Spinal cord (tissue), 9 donors: ENCODE measurements at regions not wholly inside any gene's neighbourhood (a gene's known extent, or its start where the extent isn't known, plus 50 kb on each side); places are given as distances from the start of the nearest gene placed in this dataset.

Experiments
- DNase-seq, 6 donors: peaks; one replicate each; pipeline versions ENCODE4 v3.0.0 to v3.0.0-alpha.2; 2013 to 2015; ENCODE audit warnings: low spot score in 6 of 6, low read depth in 4 of 6
- H3K27ac ChIP-seq: one replicate; pipeline ENCODE4 v1.5.1; 2013; ENCODE audit warnings: low read depth, low read length, control low read depth
- H3K27me3 ChIP-seq: one replicate; pipeline ENCODE4 v1.6.1; 2013; ENCODE audit warnings: low read length; ENCODE audit not compliant: control insufficient read depth, insufficient read depth
- H3K36me3 ChIP-seq: one replicate; pipeline ENCODE4 v1.6.1; 2013; ENCODE audit warnings: low read length; ENCODE audit not compliant: control insufficient read depth, insufficient read depth
- H3K4me1 ChIP-seq: one replicate; pipeline ENCODE4 v1.6.1; 2013; ENCODE audit warnings: low read length; ENCODE audit not compliant: control insufficient read depth, insufficient read depth
- H3K4me3 ChIP-seq: one replicate; pipeline ENCODE4 v1.5.1; 2013; ENCODE audit warnings: low read depth, low read length, control low read depth
- H3K9me3 ChIP-seq: one replicate; pipeline ENCODE4 v1.6.1; 2013; ENCODE audit warnings: low read length; ENCODE audit not compliant: control insufficient read depth, insufficient read depth
- WGBS: methylation state at CpG from one replicate; pipeline ENCODE4 v1.1.5; 2013; ENCODE audit warnings: missing lambda C conversion rate; ENCODE audit not compliant: insufficient coverage; 5-methylcytosine and 5-hydroxymethylcytosine counted together
- donor health status: healthy.

- H3K9me3 ChIP-seq: no peaks in the 10 kb centered on the region
- no peak overlapping the region for H3K4me3 ChIP-seq
- no peaks in the 10 kb centered on the region for H3K4me1 ChIP-seq
- no peaks in the 10 kb centered on the region for H3K36me3 ChIP-seq
- no peak overlapping the region for H3K27ac ChIP-seq
- DNase-seq: no peak
- no peaks in the 10 kb centered on the region for H3K27me3 ChIP-seq
Measured at GRCh38 chr11:95461858-95462257, 230.9 kb upstream of the SESN3 start.

- 93% methylated on average over 2 of the region's 2 CpGs for WGBS
- DNase-seq: no peak
- H3K27me3 ChIP-seq: no peaks in the 10 kb centered on the region
- no peaks in the 10 kb centered on the region for H3K36me3 ChIP-seq
- no peaks in the 10 kb centered on the region for H3K9me3 ChIP-seq
- no peaks in the 10 kb centered on the region for H3K4me1 ChIP-seq
- no peak overlapping the region for H3K4me3 ChIP-seq
- no peak overlapping the region for H3K27ac ChIP-seq
Measured at GRCh38 chr11:95461348-95461747, 230.3 kb upstream of the SESN3 start.

DNA sequence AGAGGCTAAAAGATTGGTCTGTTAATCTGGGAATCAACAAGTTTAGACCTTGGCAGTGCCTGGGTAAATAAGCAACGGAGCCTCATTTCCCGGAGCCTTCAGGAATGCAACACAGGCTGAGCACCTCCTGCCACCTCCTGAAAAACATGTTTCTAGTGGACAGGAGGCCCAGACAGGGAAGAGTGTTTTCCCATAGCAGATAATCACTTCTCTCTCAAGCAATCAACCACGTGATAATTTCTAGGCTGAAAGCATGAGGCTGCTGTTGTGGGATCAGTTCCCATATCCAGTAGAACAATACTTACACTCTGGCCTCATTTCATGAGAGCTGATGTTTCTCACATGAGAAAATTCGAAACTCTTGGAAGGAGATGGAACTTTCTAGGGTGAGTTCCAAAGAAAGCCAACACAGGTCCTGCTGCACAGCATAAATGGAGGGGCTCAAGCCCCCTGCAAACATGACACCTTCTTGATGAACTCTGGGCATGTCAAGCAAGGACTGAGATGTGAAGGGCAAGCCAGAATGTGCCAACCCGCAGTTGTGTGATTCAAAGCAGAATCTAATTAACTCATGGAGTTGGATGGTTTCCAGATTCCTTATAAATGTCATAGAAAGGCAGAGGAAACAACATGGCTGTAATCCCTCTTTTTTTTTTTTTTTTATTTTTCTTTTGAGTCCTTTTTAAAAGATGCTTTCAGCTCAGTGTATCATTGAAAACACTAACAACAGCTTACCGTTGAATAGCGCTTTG lies 228.5 kb upstream of the SESN3 start:
- H3K27ac ChIP-seq: peak overlapping the region; percentile 81

GRCh38 chr11:95456714-95457491 lies 225.9 kb upstream of the SESN3 start:
- Histone ChIP-seq H3K4me1 (peaks cover 9% of the 10 kb centered on the region), H3K4me3 (no peak overlapping the region), H3K27me3 (no peaks in the 10 kb centered on the region), H3K36me3 (no peaks in the 10 kb centered on the region), H3K27ac (no peak overlapping the region), H3K9me3 (no peaks in the 10 kb centered on the region)
- no peak for DNase-seq
- whole genome bisulfite sequencing: 94% methylated on average over 6 of the region's 7 CpGs

More for the DNA sequence above, 228.5 kb upstream of the SESN3 start:
- no peaks in the 10 kb centered on the region for H3K36me3 ChIP-seq
- no peak overlapping the region for H3K4me3 ChIP-seq
- 24% methylated on average over 3 of the region's 7 CpGs for WGBS
- no peaks in the 10 kb centered on the region for H3K4me1 ChIP-seq
- H3K27me3 ChIP-seq: no peaks in the 10 kb centered on the region
- H3K9me3 ChIP-seq: no peaks in the 10 kb centered on the region
- DNase-seq: peak in 4 of 6 donors; percentile 7 to 77 (median 49)

GRCh38 chr11:95455228-95455970 lies 224.4 kb upstream of the SESN3 start:
- H3K4me3 ChIP-seq: no peak overlapping the region
- H3K36me3 ChIP-seq: no peaks in the 10 kb centered on the region
- H3K9me3 ChIP-seq: no peaks in the 10 kb centered on the region
- no peak for DNase-seq
- H3K4me1 ChIP-seq: peaks cover 9% of the 10 kb centered on the region
- WGBS: 96% methylated on average over 2 of the region's 6 CpGs
- H3K27me3 ChIP-seq: no peaks in the 10 kb centered on the region
- H3K27ac ChIP-seq: no peak overlapping the region

- peak in 2 of 6 donors; percentile 51 to 64 for DNase-seq
- 66% methylated on average over 7 of the region's 7 CpGs for WGBS
- no peaks in the 10 kb centered on the region for H3K36me3 ChIP-seq
- H3K4me1 ChIP-seq: peaks cover 9% of the 10 kb centered on the region
- H3K4me3 ChIP-seq: no peak overlapping the region
- H3K27me3 ChIP-seq: no peaks in the 10 kb centered on the region
- no peak overlapping the region for H3K27ac ChIP-seq
- no peaks in the 10 kb centered on the region for H3K9me3 ChIP-seq
Measured at GRCh38 chr11:95453616-95454171, 222.7 kb upstream of the SESN3 start.

DNA sequence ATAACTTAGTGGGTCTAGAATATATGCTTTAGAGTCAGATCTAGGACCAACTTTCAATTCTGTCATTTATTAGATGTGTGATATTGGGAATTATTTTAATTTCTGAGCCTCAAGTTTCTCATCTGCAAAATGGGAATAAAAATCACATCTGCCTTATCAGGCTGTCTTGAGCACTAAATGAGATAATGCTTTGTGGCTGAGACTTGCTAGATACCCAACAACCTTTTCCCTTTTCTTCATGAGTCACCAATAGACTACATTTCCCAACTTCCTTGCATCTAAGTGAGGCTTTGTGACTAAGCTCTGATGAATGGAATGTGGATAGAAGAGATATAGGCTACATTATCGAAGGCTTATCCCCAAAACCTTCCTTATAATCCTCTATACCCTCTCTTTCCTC lies 220.7 kb upstream of the SESN3 start:
- no peaks in the 10 kb centered on the region for H3K9me3 ChIP-seq

DNA sequence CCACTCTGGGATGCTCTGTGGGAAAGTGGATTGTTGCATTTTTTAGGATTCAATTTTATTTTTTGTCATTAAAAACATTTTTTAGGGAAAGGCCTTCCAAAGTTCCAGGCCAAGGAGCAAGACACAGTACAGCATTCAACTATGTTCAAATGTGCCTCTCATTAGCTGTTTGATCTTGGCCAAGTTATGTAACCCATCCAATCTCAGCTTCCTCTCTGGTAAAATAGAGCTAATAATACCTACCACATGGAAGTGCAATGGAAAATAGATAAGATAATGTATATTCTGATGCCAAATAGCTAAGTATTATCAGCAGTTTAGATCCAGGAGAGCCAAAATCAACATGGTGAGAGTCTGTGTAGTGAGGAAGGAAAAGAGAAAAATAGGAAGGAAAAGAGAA lies 220.3 kb upstream of the SESN3 start:
- no peak for DNase-seq
- Histone ChIP-seq H3K4me1 (peaks cover 9% of the 10 kb centered on the region), H3K27ac (no peak overlapping the region), H3K27me3 (no peaks in the 10 kb centered on the region), H3K9me3 (no peaks in the 10 kb centered on the region), H3K36me3 (no peaks in the 10 kb centered on the region), H3K4me3 (no peak overlapping the region)

More for the DNA sequence above, 220.7 kb upstream of the SESN3 start:
- Histone ChIP-seq H3K36me3 (no peaks in the 10 kb centered on the region), H3K27me3 (no peaks in the 10 kb centered on the region), H3K27ac (no peak overlapping the region), H3K4me3 (no peak overlapping the region), H3K4me1 (peaks cover 9% of the 10 kb centered on the region)
- DNase-seq: no peak
- WGBS: no CpG with 5 or more reads among the region's 1 CpG

DNA sequence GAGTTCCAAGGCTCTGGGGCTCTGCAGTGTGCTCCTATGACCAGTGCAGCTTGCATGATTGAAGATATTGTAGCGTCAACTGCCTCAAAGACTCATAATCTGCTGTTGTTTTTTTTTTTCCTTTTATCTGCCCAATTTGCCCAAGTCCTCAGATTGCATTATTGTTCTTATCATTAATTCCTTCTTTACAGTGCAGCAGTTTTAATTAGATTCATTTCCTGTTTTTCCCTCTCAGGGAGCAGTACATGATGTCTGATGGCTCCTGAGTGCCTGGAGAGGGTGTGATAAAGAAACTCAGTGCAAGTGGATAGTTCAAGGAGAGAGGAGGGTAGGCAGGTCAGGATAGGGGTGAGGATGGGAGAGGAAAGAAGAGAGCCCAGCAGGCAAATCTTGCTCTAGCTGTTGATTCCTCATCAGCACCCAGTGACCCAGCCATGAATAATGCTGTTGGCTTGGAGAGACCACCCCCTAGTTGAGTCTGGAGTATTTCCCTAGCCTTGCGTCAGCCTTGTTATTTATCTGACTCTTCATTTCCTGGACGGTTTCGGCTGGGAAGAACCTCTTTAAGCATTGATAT lies 219.6 kb upstream of the SESN3 start:
- Histone ChIP-seq H3K27ac (no peak overlapping the region), H3K4me3 (no peak overlapping the region), H3K27me3 (no peaks in the 10 kb centered on the region), H3K36me3 (no peaks in the 10 kb centered on the region), H3K9me3 (no peaks in the 10 kb centered on the region), H3K4me1 (peaks cover 9% of the 10 kb centered on the region)
- DNase-seq: no peak
- WGBS: 83% methylated on average over 1 of the region's 4 CpGs
